MV-4-11 (cell line): ENCODE measurements at regions not wholly inside any gene's neighbourhood (a gene's known extent, or its start where the extent isn't known, plus 50 kb on each side); places are given as distances from the start of the nearest gene placed in this dataset.
"Not testable (repeated sequence)": the region's sequence is repeated elsewhere in the genome, so short reads cannot be mapped to it uniquely, and the experiment has no call there.

ENCODE experiments used
- DNase-seq: peaks from one replicate; lab custom pipeline; 2025; lab: John Stamatoyannopoulos, UW

- no peak for DNase-seq
Observed at GRCh38 chrX:144494074-144494473, 610.2 kb downstream of the UBE2NL start.

- DNase-seq: no peak
Observed at GRCh38 chrX:144531877-144532276, 648.0 kb downstream of the UBE2NL start.

GRCh38 chrX:144566592-144566991 is 680.7 kb upstream of the SPANXN1 start:
- DNase-seq: no peak

- no peak for DNase-seq
Observed at GRCh38 chrX:144586756-144587155, 660.5 kb upstream of the SPANXN1 start.

GRCh38 chrX:144592036-144592435 is 655.3 kb upstream of the SPANXN1 start:
- no peak for DNase-seq

GRCh38 chrX:144601010-144601409 is 646.3 kb upstream of the SPANXN1 start:
- no peak for DNase-seq

- DNase-seq: no peak
Observed at GRCh38 chrX:144612076-144612475, 635.2 kb upstream of the SPANXN1 start.

- DNase-seq: no peak
Observed at GRCh38 chrX:144616317-144616716, 631.0 kb upstream of the SPANXN1 start.

GRCh38 chrX:144627947-144628346 is 619.4 kb upstream of the SPANXN1 start:
- DNase-seq: no peak

- not testable (repeated sequence) for DNase-seq
Observed at GRCh38 chrX:144634451-144634850, 612.9 kb upstream of the SPANXN1 start.

GRCh38 chrX:144637731-144638130 is 609.6 kb upstream of the SPANXN1 start:
- DNase-seq: no peak

GRCh38 chrX:144648788-144649187 is 598.5 kb upstream of the SPANXN1 start:
- no peak for DNase-seq

GRCh38 chrX:144681501-144681900 is 565.8 kb upstream of the SPANXN1 start:
- DNase-seq: no peak

- no peak for DNase-seq
Observed at GRCh38 chrX:144683247-144683646, 564.1 kb upstream of the SPANXN1 start.

GRCh38 chrX:144709841-144710240 is 537.5 kb upstream of the SPANXN1 start:
- no peak for DNase-seq

- DNase-seq: no peak
Observed at GRCh38 chrX:144715337-144715736, 532.0 kb upstream of the SPANXN1 start.

- no peak for DNase-seq
Observed at GRCh38 chrX:144716187-144716586, 531.1 kb upstream of the SPANXN1 start.

GRCh38 chrX:144717682-144718081 is 529.6 kb upstream of the SPANXN1 start:
- no peak for DNase-seq

GRCh38 chrX:144722307-144722706 is 525.0 kb upstream of the SPANXN1 start:
- no peak for DNase-seq

GRCh38 chrX:144730471-144730870 is 516.8 kb upstream of the SPANXN1 start:
- no peak for DNase-seq

- no peak for DNase-seq
Observed at GRCh38 chrX:144732588-144732987, 514.7 kb upstream of the SPANXN1 start.

- no peak for DNase-seq
Observed at GRCh38 chrX:144738246-144738645, 509.1 kb upstream of the SPANXN1 start.

- no peak for DNase-seq
Observed at GRCh38 chrX:144768540-144768939, 478.8 kb upstream of the SPANXN1 start.

- not testable (repeated sequence) for DNase-seq
Observed at GRCh38 chrX:144783528-144783927, 463.8 kb upstream of the SPANXN1 start.

- DNase-seq: no peak
Observed at GRCh38 chrX:144790148-144790547, 457.2 kb upstream of the SPANXN1 start.
